ENCODE measurements at regions not wholly inside any gene's neighbourhood (a gene's known extent, or its start where the extent isn't known, plus 50 kb on each side); places are given as distances from the start of the nearest gene placed in this dataset.

- H3K4me3 ChIP-seq: no peak overlapping the region
- no peak overlapping the region for H3K27ac ChIP-seq
Measured at GRCh38 chr5:2995035-2995434, 243.6 kb upstream of the IRX2 start.

- Histone ChIP-seq H3K4me3 (no peak overlapping the region), H3K27ac (no peak overlapping the region)
Measured at GRCh38 chr5:2993771-2994170, 242.3 kb upstream of the IRX2 start.

- Histone ChIP-seq H3K4me3 (no peak overlapping the region), H3K27ac (no peak overlapping the region)
Measured at GRCh38 chr5:2993301-2993700, 241.8 kb upstream of the IRX2 start.

- Histone ChIP-seq H3K4me3 (no peak overlapping the region), H3K27ac (no peak overlapping the region)
Measured at GRCh38 chr5:2992806-2993205, 241.3 kb upstream of the IRX2 start.

GRCh38 chr5:2991884-2992283 is 240.4 kb upstream of the IRX2 start:
- Histone ChIP-seq H3K4me3 (no peak overlapping the region), H3K27ac (no peak overlapping the region)

GRCh38 chr5:2989517-2989916 is 238.0 kb upstream of the IRX2 start:
- H3K4me3 ChIP-seq: no peak overlapping the region
- no peak overlapping the region for H3K27ac ChIP-seq

GRCh38 chr5:2986301-2986700 is 234.8 kb upstream of the IRX2 start:
- no peak overlapping the region for H3K4me3 ChIP-seq

GRCh38 chr5:2985718-2986117 is 234.2 kb upstream of the IRX2 start:
- Histone ChIP-seq H3K27ac (no peak overlapping the region), H3K4me3 (no peak overlapping the region)

More at GRCh38 chr5:2986301-2986700, 234.8 kb upstream of the IRX2 start:
- no peak overlapping the region for H3K27ac ChIP-seq

GRCh38 chr5:2983583-2984300 is 232.3 kb upstream of the IRX2 start:
- Histone ChIP-seq H3K4me3 (no peak overlapping the region), H3K27ac (no peak overlapping the region)

GRCh38 chr5:2981652-2982051 is 230.2 kb upstream of the IRX2 start:
- Histone ChIP-seq H3K4me3 (no peak overlapping the region), H3K27ac (no peak overlapping the region)

- Histone ChIP-seq H3K27ac (no peak overlapping the region), H3K4me3 (no peak overlapping the region)
Measured at GRCh38 chr5:2981035-2981434, 229.6 kb upstream of the IRX2 start.

- Histone ChIP-seq H3K27ac (no peak overlapping the region), H3K4me3 (no peak overlapping the region)
Measured at GRCh38 chr5:2960294-2960693, 208.8 kb upstream of the IRX2 start.

GRCh38 chr5:2958976-2959375 is 207.5 kb upstream of the IRX2 start:
- H3K27ac ChIP-seq: no peak overlapping the region
- H3K4me3 ChIP-seq: no peak overlapping the region

- Histone ChIP-seq H3K27ac (no peak overlapping the region), H3K4me3 (no peak overlapping the region)
Measured at GRCh38 chr5:2948875-2949274, 197.4 kb upstream of the IRX2 start.

GRCh38 chr5:2946315-2946714 is 194.8 kb upstream of the IRX2 start:
- no peak overlapping the region for H3K27ac ChIP-seq
- H3K4me3 ChIP-seq: no peak overlapping the region

- Histone ChIP-seq H3K4me3 (no peak overlapping the region), H3K27ac (no peak overlapping the region)
Measured at GRCh38 chr5:2936413-2936812, 184.9 kb upstream of the IRX2 start.

- Histone ChIP-seq H3K27ac (no peak overlapping the region), H3K4me3 (no peak overlapping the region)
Measured at GRCh38 chr5:2929779-2930178, 178.3 kb upstream of the IRX2 start.

GRCh38 chr5:2921651-2922050 is 170.2 kb upstream of the IRX2 start:
- H3K27ac ChIP-seq: no peak overlapping the region
- no peak overlapping the region for H3K4me3 ChIP-seq

- Histone ChIP-seq H3K27ac (no peak overlapping the region), H3K4me3 (no peak overlapping the region)
Measured at GRCh38 chr5:2921176-2921575, 169.7 kb upstream of the IRX2 start.

GRCh38 chr5:2920312-2920711 is 168.8 kb upstream of the IRX2 start:
- Histone ChIP-seq H3K27ac (no peak overlapping the region), H3K4me3 (no peak overlapping the region)

GRCh38 chr5:2919310-2920018 is 168.0 kb upstream of the IRX2 start:
- Histone ChIP-seq H3K4me3 (no peak overlapping the region), H3K27ac (no peak overlapping the region)

GRCh38 chr5:2917524-2917923 is 166.0 kb upstream of the IRX2 start:
- Histone ChIP-seq H3K4me3 (no peak overlapping the region), H3K27ac (no peak overlapping the region)

Measured in skin epidermis (tissue), 12 donors.